GM19099 (cell line): ENCODE measurements at regions not wholly inside any gene's neighbourhood (a gene's known extent, or its start where the extent isn't known, plus 50 kb on each side); places are given as distances from the start of the nearest gene placed in this dataset.

Experiments used
- POLR2A ChIP-seq: IDR thresholded peaks from 3 replicates; pipeline ENCODE4 v1.6.1; 2011; ENCODE audit warnings: low read depth; ENCODE audit not compliant: insufficient read length; ENCODE audit errors: extremely low read depth

- no peak for TF ChIP-seq POLR2A
These were observed 521.5 kb downstream of the FUT8 start for GRCh38 chr14:65934070-65934435.

- TF ChIP-seq POLR2A, result no peak
These were observed 523.9 kb downstream of the FUT8 start for GRCh38 chr14:65936342-65936975.

- TF ChIP-seq POLR2A, result no peak
These were observed 524.8 kb downstream of the FUT8 start for GRCh38 chr14:65937079-65937959.

- TF ChIP-seq POLR2A, result no peak
These were observed 525.4 kb downstream of the FUT8 start for GRCh38 chr14:65937960-65938316.

DNA sequence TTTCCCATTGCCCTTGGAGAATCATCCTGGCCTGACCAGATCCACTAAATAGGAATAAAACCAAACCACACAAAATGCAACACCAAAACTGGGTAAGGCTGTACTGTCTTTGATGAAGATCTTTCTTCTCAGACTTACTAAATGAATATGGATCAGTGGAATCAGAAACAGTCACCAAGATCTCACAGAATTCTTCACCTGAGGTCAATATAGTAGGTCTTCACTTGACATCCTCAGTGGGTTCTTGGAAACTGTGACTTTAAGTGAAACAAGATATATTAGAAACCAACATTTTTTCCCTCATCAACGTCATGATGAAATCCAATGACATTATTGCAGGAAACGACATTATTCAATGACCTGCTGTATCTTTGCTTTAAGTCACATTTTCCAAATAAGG lies 526.2 kb downstream of the FUT8 start:
- no peak for TF ChIP-seq POLR2A

- TF ChIP-seq POLR2A, result no peak
These were observed 526.7 kb downstream of the FUT8 start for GRCh38 chr14:65939184-65939583.

DNA sequence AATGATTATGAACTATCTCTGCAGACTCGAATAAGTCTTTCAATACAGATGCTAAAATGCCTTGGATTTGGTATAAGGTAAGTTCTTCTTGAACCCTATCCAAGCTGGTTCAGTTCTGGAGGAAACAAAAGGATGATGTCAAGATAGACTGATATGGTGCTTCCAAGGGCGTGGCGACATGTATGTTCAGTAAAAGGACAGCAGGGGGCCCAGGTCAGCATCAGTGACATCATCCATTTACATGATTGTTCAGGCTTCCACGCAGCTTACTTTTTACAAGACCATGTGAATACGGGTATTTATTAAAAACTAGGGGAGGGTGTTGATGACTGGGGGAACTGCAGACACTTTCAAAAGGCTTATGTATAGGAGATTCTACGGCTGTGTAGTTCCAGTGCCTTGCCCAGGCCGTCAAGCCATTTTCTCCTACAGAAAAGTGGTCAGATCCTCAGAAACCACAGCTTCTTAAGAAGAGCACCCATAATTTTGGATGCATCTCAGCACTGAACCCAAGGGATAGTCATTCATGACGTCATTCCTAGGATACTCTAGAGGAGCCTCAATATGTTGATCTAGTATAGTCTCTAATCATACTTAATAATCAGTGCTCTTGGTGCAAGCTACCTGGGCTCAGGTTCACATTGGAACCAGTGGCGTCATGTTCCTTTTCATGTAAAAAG lies 527.7 kb downstream of the FUT8 start:
- TF ChIP-seq POLR2A, result no peak

DNA sequence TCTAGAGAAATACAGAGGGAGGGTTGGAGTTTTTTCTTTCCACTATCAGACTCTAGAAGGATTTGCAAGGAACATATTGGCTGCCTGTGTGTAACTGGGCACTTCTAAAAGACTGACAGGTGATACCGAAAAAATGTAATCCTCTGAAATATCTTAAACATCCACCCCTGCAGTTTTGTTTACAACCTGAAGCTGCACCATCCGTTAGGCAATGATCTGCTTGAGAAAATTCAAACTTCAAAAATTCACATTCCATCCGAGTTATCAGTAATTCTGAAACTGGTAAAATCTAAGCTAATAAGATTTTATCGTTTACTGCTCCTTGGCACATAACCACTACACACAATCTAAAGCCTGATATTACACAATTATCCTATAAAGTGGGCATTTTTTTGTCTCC lies 528.6 kb downstream of the FUT8 start:
- no peak for TF ChIP-seq POLR2A

DNA sequence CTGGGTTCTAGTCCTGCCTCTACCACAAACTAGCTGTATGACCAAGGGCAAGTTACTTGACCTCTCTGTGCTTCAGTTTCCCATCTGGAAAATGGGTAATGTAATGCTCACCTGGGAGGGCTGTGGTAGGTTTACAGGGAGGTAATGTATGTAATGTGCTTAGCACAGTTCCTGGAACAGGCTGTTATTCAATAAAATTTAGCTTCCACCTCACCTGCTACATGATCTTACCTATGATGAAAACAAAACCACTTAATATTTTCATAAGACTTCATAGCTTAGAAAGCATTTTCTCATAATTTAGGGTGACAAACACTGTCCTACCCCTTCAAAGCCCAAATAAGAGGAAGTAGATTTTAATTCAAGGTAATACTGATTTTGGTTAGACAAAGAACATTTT lies 530.6 kb downstream of the FUT8 start:
- no peak for TF ChIP-seq POLR2A

GRCh38 chr14:65943916-65944410 lies 531.4 kb downstream of the FUT8 start:
- no peak for TF ChIP-seq POLR2A

DNA sequence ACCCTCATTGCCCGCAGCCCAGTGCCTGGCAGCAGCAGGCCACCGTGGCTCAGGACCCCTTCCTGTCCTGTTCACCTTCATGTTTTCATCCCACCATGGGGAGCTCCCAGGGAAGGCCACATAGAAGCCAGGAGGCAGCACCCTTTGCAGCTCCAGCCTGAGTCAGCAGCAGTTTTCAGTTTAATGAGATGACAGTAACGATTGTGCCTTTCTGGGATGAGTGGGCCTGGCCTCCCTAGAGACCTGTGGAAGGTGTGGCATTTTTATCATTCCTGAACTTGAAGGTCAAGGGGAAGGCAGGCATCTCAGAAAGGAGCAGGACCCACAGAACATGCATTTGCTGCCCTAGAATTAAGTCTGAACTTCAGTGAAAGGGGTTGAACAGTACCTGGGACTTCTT lies 532.8 kb downstream of the FUT8 start:
- TF ChIP-seq POLR2A, result no peak

DNA sequence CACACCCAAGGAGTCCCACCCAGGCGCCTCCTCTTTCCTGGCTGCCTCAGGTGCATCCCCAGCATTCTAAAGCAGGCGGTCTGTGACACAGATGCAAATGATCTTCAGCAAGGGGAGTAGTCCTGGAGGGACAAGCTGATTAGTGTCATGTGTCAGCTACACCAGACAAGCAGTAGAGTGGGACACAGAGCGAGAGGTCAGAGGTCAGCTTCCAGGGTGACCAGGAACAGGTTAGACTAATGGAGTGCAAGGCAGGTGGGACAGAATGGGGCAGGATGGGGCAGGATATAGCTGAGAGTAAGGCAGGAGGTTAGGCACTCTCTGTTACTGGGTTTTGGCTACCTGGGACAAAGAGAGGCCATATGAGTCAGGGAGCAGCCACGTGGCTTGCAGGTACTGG lies 534.0 kb downstream of the FUT8 start:
- no peak for TF ChIP-seq POLR2A

GRCh38 chr14:65948302-65948701 lies 535.8 kb downstream of the FUT8 start:
- TF ChIP-seq POLR2A, result no peak

GRCh38 chr14:65949711-65950516 lies 536.3 kb upstream of the CCDC196 start:
- TF ChIP-seq POLR2A, result no peak

GRCh38 chr14:65954942-65955341 lies 531.2 kb upstream of the CCDC196 start:
- no peak for TF ChIP-seq POLR2A
